ENCODE measurements at regions not wholly inside any gene's neighbourhood (a gene's known extent, or its start where the extent isn't known, plus 50 kb on each side); places are given as distances from the start of the nearest gene placed in this dataset.

DNA sequence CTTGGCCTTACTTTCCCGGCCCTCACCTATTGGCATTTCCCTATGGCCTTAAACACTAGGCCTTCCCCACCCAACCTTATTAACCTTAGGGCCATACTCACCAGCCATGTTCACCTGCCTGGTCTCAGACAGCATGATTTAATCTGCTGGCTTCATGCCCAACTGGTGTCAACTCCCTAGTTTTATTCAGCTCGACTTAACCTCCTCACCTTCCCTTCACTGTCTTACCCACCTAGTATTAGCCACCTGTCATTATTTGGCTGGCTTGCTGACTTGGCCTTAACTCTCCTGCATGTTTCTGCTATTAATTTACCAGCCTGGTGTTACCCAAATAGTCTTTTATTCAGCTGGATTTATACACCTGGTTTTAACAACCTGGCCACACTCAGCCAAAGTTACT is 136.0 kb upstream of the ZSWIM2 start:
- TF ChIP-seq, protein P1, sequence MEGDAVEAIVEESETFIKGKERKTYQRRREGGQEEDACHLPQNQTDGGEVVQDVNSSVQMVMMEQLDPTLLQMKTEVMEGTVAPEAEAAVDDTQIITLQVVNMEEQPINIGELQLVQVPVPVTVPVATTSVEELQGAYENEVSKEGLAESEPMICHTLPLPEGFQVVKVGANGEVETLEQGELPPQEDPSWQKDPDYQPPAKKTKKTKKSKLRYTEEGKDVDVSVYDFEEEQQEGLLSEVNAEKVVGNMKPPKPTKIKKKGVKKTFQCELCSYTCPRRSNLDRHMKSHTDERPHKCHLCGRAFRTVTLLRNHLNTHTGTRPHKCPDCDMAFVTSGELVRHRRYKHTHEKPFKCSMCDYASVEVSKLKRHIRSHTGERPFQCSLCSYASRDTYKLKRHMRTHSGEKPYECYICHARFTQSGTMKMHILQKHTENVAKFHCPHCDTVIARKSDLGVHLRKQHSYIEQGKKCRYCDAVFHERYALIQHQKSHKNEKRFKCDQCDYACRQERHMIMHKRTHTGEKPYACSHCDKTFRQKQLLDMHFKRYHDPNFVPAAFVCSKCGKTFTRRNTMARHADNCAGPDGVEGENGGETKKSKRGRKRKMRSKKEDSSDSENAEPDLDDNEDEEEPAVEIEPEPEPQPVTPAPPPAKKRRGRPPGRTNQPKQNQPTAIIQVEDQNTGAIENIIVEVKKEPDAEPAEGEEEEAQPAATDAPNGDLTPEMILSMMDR (IDR thresholded peaks at IDR 0.05) = no peak
- TF ChIP-seq ZFX (IDR thresholded peaks at IDR 0.05; ENCODE audit: borderline replicate concordance) = no peak
